PC-9 (cell line): ENCODE measurements at regions not wholly inside any gene's neighbourhood (a gene's known extent, or its start where the extent isn't known, plus 50 kb on each side); places are given as distances from the start of the nearest gene placed in this dataset.

Experiments
- BruUV-seq: library from RNA; stranded (reverse); fragments of 400-500 nt; replicated peaks from 2 replicates; lab custom pipeline; 2021; lab: Mats Ljungman, UMichigan
- CTCF ChIA-PET: fragments of 300-600 bp; sonication (Branson Sonifier 250); formaldehyde crosslinking; loops from one replicate; lab custom pipeline; 2022; ENCODE audit warnings: antibody characterized with exemption; lab: Charles Lee
- POLR2A ChIA-PET: fragments of 300-600 bp; sonication (Branson Sonifier 250); formaldehyde crosslinking; loops from one replicate; lab custom pipeline; 2022; ENCODE audit warnings: antibody characterized with exemption; ENCODE audit not compliant: unreplicated experiment; lab: Charles Lee
- DNase-seq, 2 experiments: peaks; one replicate each; pipeline versions ENCODE4 v3.0.0 to v3.0.0-alpha.2; 2015 to 2022; ENCODE audit warnings: mixed read lengths in 1 of 2
- H2AFZ ChIP-seq: fragments of 200-600 bp; sonication (generic); 2 replicates; pipeline ENCODE4 v1.8.1; 2017; ENCODE audit warnings: antibody characterized with exemption
- H3F3A ChIP-seq: fragments of 200-600 bp; sonication (generic); 2 replicates; pipeline ENCODE4 v1.8.1; 2017; ENCODE audit warnings: antibody characterized with exemption, mild to moderate bottlenecking, low read depth; ENCODE audit not compliant: insufficient read depth
- H3K27ac ChIP-seq: fragments of 200-600 bp; sonication (generic); 2 replicates; pipeline ENCODE4 v1.6.1; 2016; ENCODE audit warnings: mixed run types
- H3K27me3 ChIP-seq: fragments of 200-600 bp; sonication (generic); 2 replicates; pipeline ENCODE4 v1.6.1; 2016; ENCODE audit warnings: low read depth, mixed run types; ENCODE audit not compliant: insufficient read depth
- H3K36me3 ChIP-seq: fragments of 200-600 bp; sonication (generic); 2 replicates; pipeline ENCODE4 v1.6.1; 2016; ENCODE audit warnings: low read depth, mixed run types
- H3K4me1 ChIP-seq: fragments of 200-600 bp; sonication (generic); replicated peaks from 2 replicates; pipeline ENCODE4 v1.6.1; 2016; ENCODE audit warnings: mixed run types; ENCODE audit not compliant: insufficient read depth
- H3K4me2 ChIP-seq: fragments of 200-600 bp; sonication (generic); 2 replicates; pipeline ENCODE4 v1.6.1; 2017; ENCODE audit warnings: mixed run types
- H3K4me3 ChIP-seq: fragments of 200-600 bp; sonication (generic); 2 replicates; pipeline ENCODE4 v1.6.1; 2016; ENCODE audit warnings: mixed run types
- H3K79me2 ChIP-seq: fragments of 200-600 bp; sonication (generic); 2 replicates; pipeline ENCODE4 v1.6.1; 2017; ENCODE audit warnings: low read depth, mixed run types
- H3K9me2 ChIP-seq: fragments of 200-600 bp; sonication (generic); 2 replicates; pipeline ENCODE4 v1.8.1; 2017; ENCODE audit warnings: mild to moderate bottlenecking; ENCODE audit not compliant: insufficient read depth
- H3K9me3 ChIP-seq: fragments of 200-600 bp; sonication (generic); 2 replicates; pipeline ENCODE4 v1.8.1; 2016; ENCODE audit warnings: low read depth; ENCODE audit not compliant: insufficient read depth
- H4K20me1 ChIP-seq: fragments of 200-600 bp; sonication (generic); 2 replicates; pipeline ENCODE4 v1.8.1; 2017; ENCODE audit not compliant: insufficient read depth
- CTCF ChIP-seq: fragments of 200-600 bp; sonication (generic); conservative IDR thresholded peaks from 2 replicates; pipeline ENCODE4 v1.6.1; 2017; ENCODE audit warnings: mixed run types, antibody characterized with exemption, mild to moderate bottlenecking, moderate library complexity
- EZH2 ChIP-seq: fragments of 200-600 bp; sonication (generic); IDR thresholded peaks from 2 replicates; pipeline ENCODE4 v1.8.0; 2017; ENCODE audit warnings: antibody characterized with exemption, low read depth
- intact Hi-C: fragments of 100-400 bp; cut with micrococcal nuclease; formaldehyde crosslinking; loops from one replicate; pipeline ENCODE4 v1.10.0; 2022; ENCODE audit not compliant: unreplicated experiment

- H3K79me2 ChIP-seq: no peaks in the 10 kb centered on the region
- 0 out of 2 replicates have a peak overlapping the region, but pooled peaks have one; percentile 3 for H3K4me3 ChIP-seq
- H3F3A ChIP-seq: peaks cover 26% of the 10 kb centered on the region
- TF ChIP-seq EZH2 (no peak), CTCF (no peak)
- POLR2A ChIA-PET: interaction anchor here (0.6 kb wide), 1 partner anchor 278 kb away, joined by 3 read pairs; no protein-coding TSS in a partner anchor
- DNase-seq: no peak
- H3K27ac ChIP-seq: no peak overlapping the region
- no TSS peak for BruUV-seq
- H3K4me1 ChIP-seq: peaks cover 24% of the 10 kb centered on the region
- intact Hi-C loops: no loop called here
- no peaks in the 10 kb centered on the region for H4K20me1 ChIP-seq
- no peaks in the 10 kb centered on the region for H3K9me3 ChIP-seq
- CTCF ChIA-PET: no interaction called here
- peak overlapping the region; percentile 51 for H3K4me2 ChIP-seq
- H3K27me3 ChIP-seq: no peaks in the 10 kb centered on the region
- no peaks in the 10 kb centered on the region for H3K36me3 ChIP-seq
- H3K9me2 ChIP-seq: no peaks in the 10 kb centered on the region
- peak overlapping the region; percentile 34; the same call in 1 of the 2 replicates for H2AFZ ChIP-seq
Measured at GRCh38 chr20:57007171-57007540, 259.3 kb downstream of the BMP7 start.

- H3K9me3 ChIP-seq: no peaks in the 10 kb centered on the region
- no peaks in the 10 kb centered on the region for H3K9me2 ChIP-seq
- no TSS peak for BruUV-seq
- intact Hi-C loops: no loop called here
- TF ChIP-seq EZH2: no peak
- ChIA-PET POLR2A (no interaction called here), CTCF (no interaction called here)
- peak in 1 of 2 experiments; percentile 67 for DNase-seq
- no peaks in the 10 kb centered on the region for H3K36me3 ChIP-seq
- H3K4me3 ChIP-seq: no peak overlapping the region
- H4K20me1 ChIP-seq: no peaks in the 10 kb centered on the region
- H3K4me2 ChIP-seq: peak overlapping the region; percentile 35
- H3F3A ChIP-seq: peaks cover 26% of the 10 kb centered on the region
- peaks cover 24% of the 10 kb centered on the region for H3K4me1 ChIP-seq
- no peaks in the 10 kb centered on the region for H3K27me3 ChIP-seq
- H2AFZ ChIP-seq: peak overlapping the region; percentile 27; the same call in 1 of the 2 replicates
- no peaks in the 10 kb centered on the region for H3K79me2 ChIP-seq
- no peak overlapping the region for H3K27ac ChIP-seq
Measured at GRCh38 chr20:57008217-57008616, 258.2 kb downstream of the BMP7 start.

GRCh38 chr20:57009355-57009754, 257.1 kb downstream of the BMP7 start:
- CTCF ChIA-PET: no interaction called here
- H3K9me3 ChIP-seq: no peaks in the 10 kb centered on the region
- POLR2A ChIA-PET: no interaction called here
- no peaks in the 10 kb centered on the region for H3K27me3 ChIP-seq
- H2AFZ ChIP-seq: no peak overlapping the region
- no peak overlapping the region for H3K27ac ChIP-seq
- TF ChIP-seq CTCF: no peak
- TF ChIP-seq EZH2: no peak
- no peaks in the 10 kb centered on the region for H3K36me3 ChIP-seq
- no peaks in the 10 kb centered on the region for H3K79me2 ChIP-seq
- no peaks in the 10 kb centered on the region for H3K9me2 ChIP-seq
- peaks cover 24% of the 10 kb centered on the region for H3K4me1 ChIP-seq
- H4K20me1 ChIP-seq: no peaks in the 10 kb centered on the region
- no peak overlapping the region for H3K4me2 ChIP-seq
- intact Hi-C loops: no loop called here
- H3K4me3 ChIP-seq: no peak overlapping the region
- no TSS peak for BruUV-seq
- DNase-seq: no peak
- peaks cover 26% of the 10 kb centered on the region for H3F3A ChIP-seq

- Histone ChIP-seq H3K27me3 (no peaks in the 10 kb centered on the region), H3K4me3 (no peak overlapping the region), H3K27ac (no peak overlapping the region), H3K4me2 (no peak overlapping the region), H3K36me3 (no peaks in the 10 kb centered on the region), H3K9me2 (no peaks in the 10 kb centered on the region), H3K79me2 (no peaks in the 10 kb centered on the region), H2AFZ (no peak overlapping the region), H3K4me1 (peaks cover 24% of the 10 kb centered on the region), H4K20me1 (no peaks in the 10 kb centered on the region), H3K9me3 (no peaks in the 10 kb centered on the region), H3F3A (peaks cover 26% of the 10 kb centered on the region)
- intact Hi-C loops: no loop called here
- BruUV-seq: no TSS peak
- no peak for DNase-seq
- TF ChIP-seq CTCF: no peak
- ChIA-PET POLR2A (no interaction called here), CTCF (no interaction called here)
Measured at GRCh38 chr20:57009775-57010174, 256.7 kb downstream of the BMP7 start.
